ENCODE measurements at regions not wholly inside any gene's neighbourhood (a gene's known extent, or its start where the extent isn't known, plus 50 kb on each side); places are given as distances from the start of the nearest gene placed in this dataset.

DNA sequence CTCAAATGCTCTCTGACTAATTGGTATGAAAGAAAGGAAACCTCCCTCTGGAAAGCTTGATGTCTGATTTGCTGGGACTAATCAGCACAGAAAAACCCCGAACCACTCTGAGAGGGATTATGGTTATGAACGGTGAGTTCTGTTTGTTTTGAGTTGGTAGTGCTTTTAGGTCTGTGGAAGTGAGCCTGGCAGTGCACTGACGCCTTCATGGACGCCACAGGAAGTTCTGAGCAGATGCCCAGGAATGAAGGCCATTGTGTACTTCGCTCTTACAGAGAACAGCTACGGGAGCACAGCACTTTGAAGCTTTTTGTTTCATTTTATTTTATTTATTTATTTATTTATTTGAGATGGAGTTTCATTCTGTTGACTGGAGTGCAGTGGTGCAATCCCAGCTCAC lies 754.1 kb downstream of the QKI start:
- TF ChIP-seq, protein P1, sequence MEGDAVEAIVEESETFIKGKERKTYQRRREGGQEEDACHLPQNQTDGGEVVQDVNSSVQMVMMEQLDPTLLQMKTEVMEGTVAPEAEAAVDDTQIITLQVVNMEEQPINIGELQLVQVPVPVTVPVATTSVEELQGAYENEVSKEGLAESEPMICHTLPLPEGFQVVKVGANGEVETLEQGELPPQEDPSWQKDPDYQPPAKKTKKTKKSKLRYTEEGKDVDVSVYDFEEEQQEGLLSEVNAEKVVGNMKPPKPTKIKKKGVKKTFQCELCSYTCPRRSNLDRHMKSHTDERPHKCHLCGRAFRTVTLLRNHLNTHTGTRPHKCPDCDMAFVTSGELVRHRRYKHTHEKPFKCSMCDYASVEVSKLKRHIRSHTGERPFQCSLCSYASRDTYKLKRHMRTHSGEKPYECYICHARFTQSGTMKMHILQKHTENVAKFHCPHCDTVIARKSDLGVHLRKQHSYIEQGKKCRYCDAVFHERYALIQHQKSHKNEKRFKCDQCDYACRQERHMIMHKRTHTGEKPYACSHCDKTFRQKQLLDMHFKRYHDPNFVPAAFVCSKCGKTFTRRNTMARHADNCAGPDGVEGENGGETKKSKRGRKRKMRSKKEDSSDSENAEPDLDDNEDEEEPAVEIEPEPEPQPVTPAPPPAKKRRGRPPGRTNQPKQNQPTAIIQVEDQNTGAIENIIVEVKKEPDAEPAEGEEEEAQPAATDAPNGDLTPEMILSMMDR (IDR thresholded peaks at IDR 0.05) = no peak
- no peak for TF ChIP-seq POLR2AphosphoS5 (IDR thresholded peaks at IDR 0.05)
- TF ChIP-seq POLR2A (IDR thresholded peaks at IDR 0.05; ENCODE audit: low read depth) = no peak

Measured in esophagus muscularis mucosa (tissue), 3 donors.